GM12865 (cell line): ENCODE measurements at regions not wholly inside any gene's neighbourhood (a gene's known extent, or its start where the extent isn't known, plus 50 kb on each side); places are given as distances from the start of the nearest gene placed in this dataset.

Source experiments
- DNase-seq: peaks from one replicate; pipeline ENCODE4 v3.0.0; 2010; ENCODE audit warnings: low read depth
- H3K4me3 ChIP-seq: 2 replicates; pipeline ENCODE4 v1.5.1; 2011; ENCODE audit warnings: mild to moderate bottlenecking, low read depth, low read length, control low read depth
- CTCF ChIP-seq: IDR thresholded peaks from 2 replicates; pipeline ENCODE4 v1.5.1; 2011; ENCODE audit warnings: low read length, control low read depth, low read depth, inconsistent platforms; ENCODE audit not compliant: insufficient read depth; ENCODE audit errors: missing control alignments

GRCh38 chr20:17158701-17159100 is 68.1 kb upstream of the PCSK2 start:
- no peak for DNase-seq
- H3K4me3 ChIP-seq: no peak overlapping the region
- no peak for TF ChIP-seq CTCF

GRCh38 chr20:17161673-17162481 is 65.0 kb upstream of the PCSK2 start:
- DNase-seq: no peak
- no peak overlapping the region for H3K4me3 ChIP-seq
- TF ChIP-seq CTCF: no peak

- DNase-seq: no peak
- TF ChIP-seq CTCF: no peak
- H3K4me3 ChIP-seq: no peak overlapping the region
Measured at GRCh38 chr20:17168026-17168612, 58.7 kb upstream of the PCSK2 start.

GRCh38 chr20:17169585-17170136 is 57.2 kb upstream of the PCSK2 start:
- TF ChIP-seq CTCF: no peak
- DNase-seq: no peak
- H3K4me3 ChIP-seq: no peak overlapping the region

DNA sequence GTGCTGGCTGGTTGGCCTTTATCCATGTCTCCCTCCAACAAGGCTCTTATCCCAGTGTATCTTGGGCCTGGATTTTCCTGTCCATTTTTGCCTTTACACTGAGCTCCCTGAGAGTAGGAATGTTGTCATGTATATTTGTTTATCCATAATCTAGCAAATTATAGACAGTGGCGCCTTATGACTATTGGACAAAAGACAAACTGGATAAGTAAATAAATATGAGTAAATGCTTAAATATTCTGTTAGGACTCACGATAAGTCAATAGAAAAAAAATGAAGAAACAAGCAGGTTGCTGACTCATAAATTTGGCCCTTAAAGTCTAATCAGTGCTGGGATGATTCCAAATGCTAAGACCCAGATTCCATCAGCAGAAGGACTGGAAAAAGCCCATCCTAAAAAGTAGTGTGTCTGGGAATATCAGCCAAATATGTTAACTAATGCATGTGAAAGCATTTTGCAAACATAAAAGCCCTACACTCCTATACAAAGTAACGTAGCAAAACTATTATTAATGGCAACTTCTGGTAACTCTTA is 55.0 kb upstream of the PCSK2 start:
- DNase-seq: no peak
- H3K4me3 ChIP-seq: no peak overlapping the region
- no peak for TF ChIP-seq CTCF

DNA sequence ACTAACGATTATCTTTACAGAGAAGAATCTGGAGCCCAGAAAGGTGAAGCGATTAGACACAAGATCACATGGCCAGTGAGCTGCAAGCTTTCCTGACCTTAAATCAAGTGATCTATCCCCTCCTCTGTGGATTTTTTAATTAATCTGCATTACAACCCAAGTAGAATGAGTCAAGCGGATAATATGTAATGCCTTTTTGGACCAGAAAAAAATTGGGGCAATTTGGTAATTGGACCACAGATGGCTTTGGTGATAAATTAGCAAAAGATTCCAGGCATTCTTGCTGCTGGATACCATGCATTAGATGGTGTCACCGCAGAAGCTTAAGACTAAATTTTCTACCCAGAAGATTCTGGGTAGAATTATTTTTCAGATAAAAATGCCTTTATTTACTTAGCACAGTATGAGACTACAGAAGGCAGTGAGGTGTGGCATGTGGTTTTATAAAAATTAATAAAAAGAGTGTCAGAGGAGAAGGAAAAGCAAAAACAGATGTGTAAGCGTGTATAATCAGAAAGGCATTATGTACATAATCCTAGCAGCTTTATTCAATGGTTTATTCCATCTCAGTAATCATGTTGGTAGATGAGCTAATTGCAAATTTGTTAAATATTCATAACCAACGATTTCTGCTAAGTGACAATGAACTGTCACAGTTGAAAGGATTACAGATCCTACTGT is 53.9 kb upstream of the PCSK2 start:
- no peak for TF ChIP-seq CTCF
- DNase-seq: no peak

More for the DNA sequence above, 53.9 kb upstream of the PCSK2 start:
- no peak overlapping the region for H3K4me3 ChIP-seq
